ENCODE measurements at regions not wholly inside any gene's neighbourhood (a gene's known extent, or its start where the extent isn't known, plus 50 kb on each side); places are given as distances from the start of the nearest gene placed in this dataset.
"Not testable (repeated sequence)": the region's sequence is repeated elsewhere in the genome, so short reads cannot be mapped to it uniquely, and the experiment has no call there.

GRCh38 chr2:123485056-123485455 lies 540.0 kb upstream of the CNTNAP5 start:
- no peak for DNase-seq

GRCh38 chr2:123493687-123494086 lies 531.4 kb upstream of the CNTNAP5 start:
- DNase-seq = no peak

- DNase-seq = no peak
Observed at GRCh38 chr2:123495241-123495640, 529.8 kb upstream of the CNTNAP5 start.

DNA sequence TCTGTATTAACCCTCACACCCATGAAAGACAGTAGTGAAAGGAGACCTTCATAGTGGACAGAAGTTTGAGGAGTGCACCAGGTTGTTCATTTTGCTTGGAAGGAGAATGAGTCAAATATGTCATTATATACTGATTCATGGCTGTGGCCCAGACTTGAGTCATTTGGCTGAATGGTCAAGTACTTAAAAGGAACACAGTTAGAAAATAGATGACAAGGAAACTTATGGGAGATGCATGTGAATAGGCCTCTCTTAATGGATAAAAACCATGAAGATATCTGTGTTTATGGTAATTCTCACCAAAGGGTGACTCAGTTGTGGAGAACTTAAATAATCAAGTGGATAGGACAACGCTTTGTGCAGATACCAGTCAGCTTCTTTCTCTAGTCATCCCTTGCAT lies 524.7 kb upstream of the CNTNAP5 start:
- no peak for DNase-seq

DNA sequence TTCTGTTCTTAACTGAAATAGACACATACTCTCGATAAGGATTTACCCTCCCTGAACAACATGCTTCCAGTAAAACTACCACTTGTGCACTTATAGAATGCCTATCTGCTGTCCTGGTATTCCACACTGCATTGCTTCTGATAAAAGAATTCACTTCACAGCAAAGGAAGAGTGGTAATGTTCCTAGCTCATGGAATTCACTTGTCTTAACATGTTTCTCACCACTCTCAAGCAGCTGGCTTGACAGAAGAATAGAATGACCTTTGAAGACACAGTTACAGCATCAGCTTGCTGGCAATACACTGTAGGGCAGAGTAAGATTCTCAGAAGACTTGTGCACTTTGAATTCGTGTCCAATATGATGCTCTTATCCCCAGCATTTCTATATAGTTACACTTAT lies 524.1 kb upstream of the CNTNAP5 start:
- no peak for DNase-seq

DNA sequence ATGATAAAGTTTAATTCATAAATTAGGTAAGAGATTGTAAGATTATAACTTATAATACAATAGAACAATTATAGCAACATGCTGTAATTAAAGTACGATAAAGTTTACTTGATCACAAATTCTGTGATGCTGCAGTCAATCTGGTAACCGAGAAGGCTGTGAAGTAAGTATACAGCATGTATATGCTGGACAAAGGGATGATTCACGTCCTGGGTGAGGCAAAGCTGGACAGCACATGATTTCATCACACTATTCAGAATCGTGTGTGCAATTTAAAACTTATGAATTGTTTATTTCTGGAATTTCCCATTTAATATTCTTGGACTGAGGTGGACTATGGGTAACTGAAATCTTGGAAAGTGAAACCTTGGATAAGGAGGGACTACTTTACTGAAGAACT lies 522.2 kb upstream of the CNTNAP5 start:
- peak; percentile 31 for DNase-seq

DNA sequence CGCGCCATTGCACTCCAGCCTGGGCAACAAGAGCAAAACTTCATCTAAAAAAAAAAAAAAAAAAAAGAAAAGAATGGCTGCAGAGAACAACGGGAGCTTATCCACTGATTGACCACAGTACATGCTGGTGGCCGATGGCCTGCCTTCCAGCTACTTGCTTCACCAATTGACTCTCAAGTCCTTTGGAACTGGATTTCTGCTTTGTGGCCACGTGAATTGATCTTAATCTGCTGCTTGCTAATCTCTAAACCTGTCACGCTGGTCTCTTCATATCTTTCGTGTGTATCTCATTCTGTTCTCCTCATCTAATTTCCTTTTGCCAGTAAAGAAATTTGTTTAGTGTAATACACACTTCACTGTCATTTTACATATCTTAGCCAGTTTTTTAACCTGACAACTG lies 512.5 kb upstream of the CNTNAP5 start:
- DNase-seq = no peak

DNA sequence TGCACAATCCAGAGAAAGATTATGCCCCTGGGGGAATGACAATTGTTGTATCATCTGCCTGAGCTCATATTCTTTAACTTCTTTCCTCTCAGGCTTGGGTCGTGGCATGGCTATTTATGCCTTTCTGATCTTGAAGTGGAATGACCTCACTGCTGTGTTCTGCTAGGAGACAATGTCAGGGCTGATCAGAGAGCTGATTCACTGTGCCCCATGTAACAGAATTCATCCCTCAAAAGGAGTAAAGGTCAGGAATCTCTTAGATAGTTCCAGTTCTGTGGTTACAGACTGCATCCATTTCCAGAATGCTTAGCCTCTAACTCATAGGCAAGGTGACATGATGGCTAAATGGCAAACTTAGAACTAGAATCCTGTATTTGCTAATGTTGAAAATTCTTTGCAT lies 511.7 kb upstream of the CNTNAP5 start:
- DNase-seq = peak; percentile 15

GRCh38 chr2:123514613-123515207 lies 510.4 kb upstream of the CNTNAP5 start:
- DNase-seq = no peak

- DNase-seq = peak; percentile 45
Observed at GRCh38 chr2:123518367-123518766, 506.7 kb upstream of the CNTNAP5 start.

DNA sequence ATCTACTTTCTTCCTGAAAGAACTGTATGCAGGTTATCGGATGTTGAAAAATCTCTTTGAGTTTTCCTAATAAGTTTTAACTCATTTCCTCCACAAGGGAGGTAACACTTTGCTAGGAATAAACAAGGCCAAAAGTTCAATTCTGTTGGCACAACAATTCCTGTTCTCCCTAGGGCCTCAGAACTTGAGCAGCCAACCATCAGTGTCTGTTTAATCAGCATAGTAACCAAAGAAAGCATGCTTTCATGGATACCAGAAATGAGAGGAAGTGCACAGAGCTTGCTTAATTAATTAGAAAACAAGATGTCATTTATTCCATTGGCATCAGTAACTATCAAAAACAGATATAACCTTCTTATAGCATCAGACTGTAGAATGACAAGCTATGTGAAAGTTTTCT lies 503.2 kb upstream of the CNTNAP5 start:
- DNase-seq = no peak

- DNase-seq = not testable (repeated sequence)
Observed at GRCh38 chr2:123522498-123522897, 502.6 kb upstream of the CNTNAP5 start.

DNA sequence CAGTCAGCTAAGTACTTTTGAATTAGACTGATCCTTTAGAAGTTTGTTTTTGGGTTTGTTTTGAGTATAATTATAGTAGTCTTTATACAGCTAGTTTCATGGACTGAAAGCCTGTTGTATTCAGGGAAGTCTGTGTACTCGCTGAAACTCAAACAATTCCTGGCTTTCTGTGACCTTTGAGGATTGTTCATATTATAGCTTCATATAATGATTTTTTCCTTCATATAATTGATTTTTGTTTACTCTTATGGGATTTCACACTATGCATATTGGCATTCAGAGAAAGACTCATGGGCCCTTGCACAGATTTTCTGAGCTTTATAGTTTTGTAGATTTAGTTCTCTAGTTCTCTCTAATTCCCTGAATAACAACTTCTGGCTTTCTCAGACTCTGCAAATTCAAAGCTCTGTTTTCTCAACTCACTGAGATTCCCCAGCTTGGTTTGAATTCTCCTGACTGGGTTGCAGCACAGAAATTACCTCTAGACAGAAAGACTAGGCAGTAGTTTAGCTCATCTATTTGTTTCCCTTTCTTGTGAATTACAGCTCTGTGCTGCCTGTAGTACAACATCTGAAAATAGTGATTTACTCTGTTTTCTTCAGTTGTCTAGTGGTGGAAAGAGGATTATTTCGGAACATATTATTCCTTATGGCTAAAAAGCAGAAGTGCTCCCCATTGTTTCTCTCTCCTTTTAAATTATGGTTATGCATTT lies 495.9 kb upstream of the CNTNAP5 start:
- no peak for DNase-seq

GRCh38 chr2:123530004-123530403 lies 495.1 kb upstream of the CNTNAP5 start:
- DNase-seq = no peak

DNA sequence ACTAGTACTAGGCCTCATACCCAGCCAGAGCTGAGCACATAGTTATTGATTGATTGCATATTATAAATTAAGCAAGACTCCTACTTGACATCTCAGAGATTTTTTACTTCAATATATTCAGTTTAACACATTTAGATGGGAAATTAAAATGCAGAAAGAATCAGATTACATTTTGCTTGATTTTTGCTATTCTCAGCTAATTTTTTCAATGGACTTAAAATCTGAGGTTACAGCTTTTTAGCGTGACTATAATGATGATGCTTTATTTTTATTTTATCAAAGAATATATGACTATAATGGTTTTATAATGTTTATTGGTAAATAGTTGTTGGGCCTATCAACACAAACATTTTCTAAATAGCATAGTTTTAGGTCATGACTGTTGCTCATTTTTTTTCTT lies 493.0 kb upstream of the CNTNAP5 start:
- no peak for DNase-seq

GRCh38 chr2:123532994-123533393 lies 492.1 kb upstream of the CNTNAP5 start:
- no peak for DNase-seq

GRCh38 chr2:123540291-123540690 lies 484.8 kb upstream of the CNTNAP5 start:
- DNase-seq = peak; percentile 6

DNA sequence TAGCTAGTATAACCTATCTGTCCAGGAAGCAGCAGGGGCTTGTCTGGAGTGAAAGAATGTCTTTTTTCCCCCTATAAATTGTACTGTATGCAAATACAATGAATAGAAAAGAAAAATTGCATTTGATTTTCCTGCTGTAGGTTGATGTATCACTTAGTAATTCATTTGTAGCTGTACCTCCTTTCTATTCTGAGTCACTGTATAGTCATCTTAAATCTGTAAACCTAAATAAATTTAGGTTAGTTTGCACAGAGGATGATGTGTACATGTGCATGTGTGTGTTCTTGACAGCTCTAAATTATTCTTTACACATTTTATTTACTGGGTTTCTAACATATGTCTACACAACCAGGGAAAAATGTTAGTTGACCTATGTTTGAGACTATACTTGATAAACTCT lies 478.7 kb upstream of the CNTNAP5 start:
- DNase-seq = no peak

- DNase-seq = no peak
Observed at GRCh38 chr2:123563515-123563914, 461.6 kb upstream of the CNTNAP5 start.

GRCh38 chr2:123566291-123566946 lies 458.7 kb upstream of the CNTNAP5 start:
- DNase-seq = no peak

- no peak for DNase-seq
Observed at GRCh38 chr2:123578016-123578415, 447.1 kb upstream of the CNTNAP5 start.

DNA sequence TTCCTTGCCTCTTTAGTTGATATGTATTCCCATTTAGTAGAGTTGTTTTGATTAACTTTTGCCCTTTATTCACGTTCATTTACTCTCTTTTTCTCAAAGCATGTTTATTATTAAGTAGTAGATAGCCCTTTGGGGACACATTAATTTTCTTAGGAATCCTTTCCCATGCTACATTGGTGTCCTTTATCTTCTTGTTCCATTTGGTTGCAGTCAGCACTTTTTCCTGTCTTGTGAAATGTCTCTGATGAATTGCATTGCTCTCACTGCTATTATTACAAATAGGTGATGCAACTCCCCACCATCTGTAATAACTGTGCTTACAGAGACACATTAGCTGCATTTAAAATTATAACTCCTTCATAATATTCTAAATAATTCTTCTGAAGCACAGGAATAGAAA lies 428.5 kb upstream of the CNTNAP5 start:
- DNase-seq = no peak

GRCh38 chr2:123597988-123598387 lies 427.1 kb upstream of the CNTNAP5 start:
- no peak for DNase-seq

- no peak for DNase-seq
Observed at GRCh38 chr2:123606631-123607030, 418.5 kb upstream of the CNTNAP5 start.

Measured in fibroblast of skin of right quadriceps (primary cell).